ENCODE measurements at regions not wholly inside any gene's neighbourhood (a gene's known extent, or its start where the extent isn't known, plus 50 kb on each side); places are given as distances from the start of the nearest gene placed in this dataset.
A peak's percentile ranks its signal among the peaks of the same experiment; 100 is the strongest.
"Not testable (repeated sequence)": the region's sequence is repeated elsewhere in the genome, so short reads cannot be mapped to it uniquely, and the experiment has no call there.

GRCh38 chr6:20263059-20263458 lies 50.8 kb upstream of the MBOAT1 start:
- DNase-seq (ENCODE audit: low spot score) = no peak
- no peak overlapping the region for H3K27ac ChIP-seq
- ChIA-PET POLR2A (ENCODE audit: low non-redundant PET) (no interaction called here), CTCF (interaction anchor here (0.7 kb wide), 1 partner anchor 134 kb away, joined by 3 read pairs; no protein-coding TSS in a partner anchor)
- no peak for TF ChIP-seq CTCF (conservative IDR thresholded peaks at IDR 0.05; ENCODE audit: low read depth)

- no peak for TF ChIP-seq CTCF (conservative IDR thresholded peaks at IDR 0.05; ENCODE audit: low read depth)
- peak; percentile 45 for DNase-seq (ENCODE audit: low spot score)
- ChIA-PET CTCF (no interaction called here), POLR2A (ENCODE audit: low non-redundant PET) (no interaction called here)
- H3K27ac ChIP-seq = no peak overlapping the region
Observed at GRCh38 chr6:20265842-20266241, 53.6 kb upstream of the MBOAT1 start.

- POLR2A ChIA-PET (ENCODE audit: low non-redundant PET) = interaction anchor here (0.5 kb wide), 1 partner anchor 1299 kb away, joined by 3 read pairs; no protein-coding TSS in a partner anchor
- DNase-seq (ENCODE audit: low spot score) = peak; percentile 95
- CTCF ChIA-PET = no interaction called here
- no peak for TF ChIP-seq CTCF (conservative IDR thresholded peaks at IDR 0.05; ENCODE audit: low read depth)
- no peak overlapping the region for H3K27ac ChIP-seq
Observed at GRCh38 chr6:20266851-20267608, 54.8 kb upstream of the MBOAT1 start.

- no peak overlapping the region for H3K27ac ChIP-seq
- TF ChIP-seq CTCF (conservative IDR thresholded peaks at IDR 0.05; ENCODE audit: low read depth) = no peak
- no peak for DNase-seq (ENCODE audit: low spot score)
- ChIA-PET CTCF (no interaction called here), POLR2A (ENCODE audit: low non-redundant PET) (no interaction called here)
Observed at GRCh38 chr6:20269181-20269580, 56.9 kb upstream of the MBOAT1 start.

- CTCF ChIA-PET = interaction anchor here (0.6 kb wide), 1 partner anchor 1591 kb away, joined by 4 read pairs; no protein-coding TSS in a partner anchor
- DNase-seq (ENCODE audit: low spot score) = no peak
- POLR2A ChIA-PET (ENCODE audit: low non-redundant PET) = no interaction called here
- H3K27ac ChIP-seq = no peak overlapping the region
- TF ChIP-seq CTCF (conservative IDR thresholded peaks at IDR 0.05; ENCODE audit: low read depth) = no peak
Observed at GRCh38 chr6:20271818-20272217, 59.5 kb upstream of the MBOAT1 start.

GRCh38 chr6:20274137-20274536 lies 61.9 kb upstream of the MBOAT1 start:
- TF ChIP-seq CTCF (conservative IDR thresholded peaks at IDR 0.05; ENCODE audit: low read depth) = no peak
- CTCF ChIA-PET = no interaction called here
- DNase-seq (ENCODE audit: low spot score) = no peak
- no peak overlapping the region for H3K27ac ChIP-seq
- POLR2A ChIA-PET (ENCODE audit: low non-redundant PET) = no interaction called here

GRCh38 chr6:20275837-20276236 lies 63.6 kb upstream of the MBOAT1 start:
- DNase-seq (ENCODE audit: low spot score); CTCF ChIA-PET; POLR2A ChIA-PET (ENCODE audit: low non-redundant PET); H3K27ac ChIP-seq: not testable (repeated sequence)

- DNase-seq (ENCODE audit: low spot score); H3K27ac ChIP-seq; POLR2A ChIA-PET (ENCODE audit: low non-redundant PET); CTCF ChIA-PET: not testable (repeated sequence)
Observed at GRCh38 chr6:20277724-20278123, 65.5 kb upstream of the MBOAT1 start.
